Progenitor cell of endocrine pancreas (in vitro differentiated cells): ENCODE measurements at regions not wholly inside any gene's neighbourhood (a gene's known extent, or its start where the extent isn't known, plus 50 kb on each side); places are given as distances from the start of the nearest gene placed in this dataset.
A peak's percentile ranks its signal among the peaks of the same experiment; 100 is the strongest.

Source experiments
- DNase-seq: peaks from one replicate; pipeline ENCODE4 v3.0.0; 2021; ENCODE audit warnings: low spot score; ENCODE audit not compliant: unreplicated experiment
- H3K27ac Mint-ChIP-seq: 2 replicates; pipeline ENCODE4 v1.8.0; 2021; ENCODE audit warnings: mild to moderate bottlenecking, moderate library complexity, mixed read lengths
- H3K27me3 Mint-ChIP-seq: 2 replicates; pipeline ENCODE4 v1.8.0; 2021; ENCODE audit warnings: mixed read lengths
- H3K36me3 Mint-ChIP-seq: 2 replicates; pipeline ENCODE4 v1.8.0; 2022; ENCODE audit warnings: mixed read lengths; ENCODE audit not compliant: insufficient read depth
- H3K4me1 Mint-ChIP-seq: 2 replicates; pipeline ENCODE4 v1.8.0; 2021; ENCODE audit warnings: low read depth, mixed read lengths
- H3K4me3 Mint-ChIP-seq: 2 replicates; pipeline ENCODE4 v1.8.0; 2021; ENCODE audit warnings: low read depth, mild to moderate bottlenecking, moderate library complexity, mixed read lengths
- H3K9me3 Mint-ChIP-seq: 2 replicates; pipeline ENCODE4 v1.8.0; 2021; ENCODE audit warnings: low read depth, mixed read lengths
- CTCF ChIP-seq: fragments of 200-600 bp; sonication (generic); IDR thresholded peaks from one replicate; pipeline ENCODE4 v1.5.0; 2021; ENCODE audit warnings: antibody characterized with exemption, mild to moderate bottlenecking; ENCODE audit not compliant: unreplicated experiment

GRCh38 chr6:40722091-40722490 is 134.9 kb upstream of the LRFN2 start:
- no peak for DNase-seq
- H3K36me3 Mint-ChIP-seq = no peaks in the 10 kb centered on the region
- TF ChIP-seq CTCF = no peak
- H3K9me3 Mint-ChIP-seq = no peaks in the 10 kb centered on the region
- no peak overlapping the region for H3K27ac Mint-ChIP-seq
- peaks cover 45% of the 10 kb centered on the region for H3K27me3 Mint-ChIP-seq
- no peak overlapping the region for H3K4me3 Mint-ChIP-seq
- peaks cover 17% of the 10 kb centered on the region for H3K4me1 Mint-ChIP-seq

GRCh38 chr6:40721271-40721952 is 134.2 kb upstream of the LRFN2 start:
- DNase-seq = no peak
- Mint-ChIP-seq H3K27me3 (peaks cover 43% of the 10 kb centered on the region), H3K27ac (no peak overlapping the region), H3K4me1 (peaks cover 17% of the 10 kb centered on the region), H3K4me3 (no peak overlapping the region), H3K9me3 (no peaks in the 10 kb centered on the region), H3K36me3 (no peaks in the 10 kb centered on the region)
- TF ChIP-seq CTCF = no peak

- DNase-seq = no peak
- no peaks in the 10 kb centered on the region for H3K9me3 Mint-ChIP-seq
- no peak overlapping the region for H3K27ac Mint-ChIP-seq
- peaks cover 23% of the 10 kb centered on the region for H3K4me1 Mint-ChIP-seq
- H3K4me3 Mint-ChIP-seq = no peak overlapping the region
- TF ChIP-seq CTCF = no peak
- H3K36me3 Mint-ChIP-seq = no peaks in the 10 kb centered on the region
- H3K27me3 Mint-ChIP-seq = peaks cover 39% of the 10 kb centered on the region
Observed at GRCh38 chr6:40720375-40720748, 133.2 kb upstream of the LRFN2 start.

GRCh38 chr6:40719671-40720374 is 132.7 kb upstream of the LRFN2 start:
- Mint-ChIP-seq H3K4me3 (no peak overlapping the region), H3K36me3 (no peaks in the 10 kb centered on the region), H3K27me3 (peaks cover 39% of the 10 kb centered on the region), H3K4me1 (peaks cover 29% of the 10 kb centered on the region), H3K27ac (peak overlapping the region; percentile 63), H3K9me3 (no peaks in the 10 kb centered on the region)
- TF ChIP-seq CTCF = no peak
- no peak for DNase-seq

- no peaks in the 10 kb centered on the region for H3K36me3 Mint-ChIP-seq
Observed at GRCh38 chr6:40718401-40718800, 131.2 kb upstream of the LRFN2 start.

More at GRCh38 chr6:40718401-40718800, 131.2 kb upstream of the LRFN2 start:
- no peak for DNase-seq
- Mint-ChIP-seq H3K9me3 (no peaks in the 10 kb centered on the region), H3K27me3 (peaks cover 41% of the 10 kb centered on the region), H3K27ac (no peak overlapping the region), H3K4me1 (peaks cover 39% of the 10 kb centered on the region), H3K4me3 (no peak overlapping the region)
- no peak for TF ChIP-seq CTCF
